AML-193 (cell line): ENCODE measurements at regions not wholly inside any gene's neighbourhood (a gene's known extent, or its start where the extent isn't known, plus 50 kb on each side); places are given as distances from the start of the nearest gene placed in this dataset.

Experiments
- DNase-seq, 2 experiments: peaks; one replicate each; lab custom pipeline; 2025; lab: John Stamatoyannopoulos, UW

GRCh38 chr6:25222006-25222678 is 57.0 kb upstream of the CARMIL1 start:
- no peak for DNase-seq

GRCh38 chr6:25223490-25223991 is 55.6 kb upstream of the CARMIL1 start:
- DNase-seq: peak; percentile 82 to 86

GRCh38 chr6:25224242-25224641 is 54.9 kb upstream of the CARMIL1 start:
- no peak for DNase-seq

- DNase-seq: no peak
Measured at GRCh38 chr6:25227854-25228253, 51.3 kb upstream of the CARMIL1 start.
